ENCODE measurements at regions not wholly inside any gene's neighbourhood (a gene's known extent, or its start where the extent isn't known, plus 50 kb on each side); places are given as distances from the start of the nearest gene placed in this dataset.

DNA sequence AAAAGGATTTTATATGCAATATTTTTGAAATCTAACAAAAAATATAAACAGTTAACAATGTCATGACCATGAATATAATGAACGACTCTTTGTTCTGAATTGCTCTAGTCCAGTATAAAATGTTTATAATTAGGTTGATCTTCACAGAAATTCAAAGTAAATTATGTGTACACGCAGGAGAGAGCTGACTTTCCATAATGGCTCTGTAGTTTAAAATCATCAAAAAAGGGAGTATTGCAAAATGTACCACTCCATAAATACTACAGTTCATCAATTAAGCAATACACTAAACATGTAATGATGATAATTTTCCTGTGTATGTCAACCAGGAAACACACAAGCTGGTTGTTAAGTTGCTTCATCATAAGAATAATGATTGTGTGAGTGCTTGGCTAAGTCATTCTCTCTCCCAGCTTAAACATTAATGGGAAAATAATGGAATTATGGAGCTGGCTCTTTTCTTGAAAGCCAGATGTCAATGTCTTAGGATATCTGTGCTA lies 189.5 kb upstream of the PLEKHG7 start:
- ChIA-PET POLR2A (no interaction called here), CTCF (no interaction called here)
- no peaks in the 10 kb centered on the region for H3K4me1 ChIP-seq (ENCODE audit: control insufficient read depth, insufficient read depth, low read length)
- in situ Hi-C loops (cut with HindIII; ENCODE audit: low pct_unique_long_range_greater_than_20kb, low sequenced_read_pairs), result no loop called here
- no peaks in the 10 kb centered on the region for H3K27me3 ChIP-seq (ENCODE audit: control insufficient read depth, insufficient read depth, low read length)
- H3K27ac ChIP-seq (ENCODE audit: low read length), result no peak overlapping the region
- DNase-seq (ENCODE audit: low read depth, low spot score) (no peak), ATAC-seq (no peak)
- TF ChIP-seq, protein P1, sequence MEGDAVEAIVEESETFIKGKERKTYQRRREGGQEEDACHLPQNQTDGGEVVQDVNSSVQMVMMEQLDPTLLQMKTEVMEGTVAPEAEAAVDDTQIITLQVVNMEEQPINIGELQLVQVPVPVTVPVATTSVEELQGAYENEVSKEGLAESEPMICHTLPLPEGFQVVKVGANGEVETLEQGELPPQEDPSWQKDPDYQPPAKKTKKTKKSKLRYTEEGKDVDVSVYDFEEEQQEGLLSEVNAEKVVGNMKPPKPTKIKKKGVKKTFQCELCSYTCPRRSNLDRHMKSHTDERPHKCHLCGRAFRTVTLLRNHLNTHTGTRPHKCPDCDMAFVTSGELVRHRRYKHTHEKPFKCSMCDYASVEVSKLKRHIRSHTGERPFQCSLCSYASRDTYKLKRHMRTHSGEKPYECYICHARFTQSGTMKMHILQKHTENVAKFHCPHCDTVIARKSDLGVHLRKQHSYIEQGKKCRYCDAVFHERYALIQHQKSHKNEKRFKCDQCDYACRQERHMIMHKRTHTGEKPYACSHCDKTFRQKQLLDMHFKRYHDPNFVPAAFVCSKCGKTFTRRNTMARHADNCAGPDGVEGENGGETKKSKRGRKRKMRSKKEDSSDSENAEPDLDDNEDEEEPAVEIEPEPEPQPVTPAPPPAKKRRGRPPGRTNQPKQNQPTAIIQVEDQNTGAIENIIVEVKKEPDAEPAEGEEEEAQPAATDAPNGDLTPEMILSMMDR (IDR thresholded peaks at IDR 0.05), result no peak
- TF ChIP-seq TCF7L2 (IDR thresholded peaks at IDR 0.05; ENCODE audit: low read depth, low read length) (no peak), POLR2AphosphoS5 (IDR thresholded peaks at IDR 0.05; ENCODE audit: low read depth, low read length) (no peak), SIN3A (IDR thresholded peaks at IDR 0.05; ENCODE audit: borderline replicate concordance, insufficient read depth, low read depth, low read length) (no peak)
- TF ChIP-seq, protein P2, sequence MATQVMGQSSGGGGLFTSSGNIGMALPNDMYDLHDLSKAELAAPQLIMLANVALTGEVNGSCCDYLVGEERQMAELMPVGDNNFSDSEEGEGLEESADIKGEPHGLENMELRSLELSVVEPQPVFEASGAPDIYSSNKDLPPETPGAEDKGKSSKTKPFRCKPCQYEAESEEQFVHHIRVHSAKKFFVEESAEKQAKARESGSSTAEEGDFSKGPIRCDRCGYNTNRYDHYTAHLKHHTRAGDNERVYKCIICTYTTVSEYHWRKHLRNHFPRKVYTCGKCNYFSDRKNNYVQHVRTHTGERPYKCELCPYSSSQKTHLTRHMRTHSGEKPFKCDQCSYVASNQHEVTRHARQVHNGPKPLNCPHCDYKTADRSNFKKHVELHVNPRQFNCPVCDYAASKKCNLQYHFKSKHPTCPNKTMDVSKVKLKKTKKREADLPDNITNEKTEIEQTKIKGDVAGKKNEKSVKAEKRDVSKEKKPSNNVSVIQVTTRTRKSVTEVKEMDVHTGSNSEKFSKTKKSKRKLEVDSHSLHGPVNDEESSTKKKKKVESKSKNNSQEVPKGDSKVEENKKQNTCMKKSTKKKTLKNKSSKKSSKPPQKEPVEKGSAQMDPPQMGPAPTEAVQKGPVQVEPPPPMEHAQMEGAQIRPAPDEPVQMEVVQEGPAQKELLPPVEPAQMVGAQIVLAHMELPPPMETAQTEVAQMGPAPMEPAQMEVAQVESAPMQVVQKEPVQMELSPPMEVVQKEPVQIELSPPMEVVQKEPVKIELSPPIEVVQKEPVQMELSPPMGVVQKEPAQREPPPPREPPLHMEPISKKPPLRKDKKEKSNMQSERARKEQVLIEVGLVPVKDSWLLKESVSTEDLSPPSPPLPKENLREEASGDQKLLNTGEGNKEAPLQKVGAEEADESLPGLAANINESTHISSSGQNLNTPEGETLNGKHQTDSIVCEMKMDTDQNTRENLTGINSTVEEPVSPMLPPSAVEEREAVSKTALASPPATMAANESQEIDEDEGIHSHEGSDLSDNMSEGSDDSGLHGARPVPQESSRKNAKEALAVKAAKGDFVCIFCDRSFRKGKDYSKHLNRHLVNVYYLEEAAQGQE (IDR thresholded peaks at IDR 0.05; ENCODE audit: insufficient read depth in 1 of 2, low read depth in 2 of 2, low read length in 1 of 2), result no peak
- no peaks in the 10 kb centered on the region for H3K36me3 ChIP-seq (ENCODE audit: control insufficient read depth, insufficient read depth, low read length)
- BruUV-seq (replicated peaks), result no TSS peak
- H3K4me3 ChIP-seq (ENCODE audit: low read depth in 2 of 2, low read length in 2 of 2), result no peak overlapping the region
- no peaks in the 10 kb centered on the region for H3K9me3 ChIP-seq (ENCODE audit: control insufficient read depth, insufficient read depth, low read depth, low read length)
- intact Hi-C loops (cut with micrococcal nuclease; ENCODE audit: unreplicated experiment), result no loop called here

DNA sequence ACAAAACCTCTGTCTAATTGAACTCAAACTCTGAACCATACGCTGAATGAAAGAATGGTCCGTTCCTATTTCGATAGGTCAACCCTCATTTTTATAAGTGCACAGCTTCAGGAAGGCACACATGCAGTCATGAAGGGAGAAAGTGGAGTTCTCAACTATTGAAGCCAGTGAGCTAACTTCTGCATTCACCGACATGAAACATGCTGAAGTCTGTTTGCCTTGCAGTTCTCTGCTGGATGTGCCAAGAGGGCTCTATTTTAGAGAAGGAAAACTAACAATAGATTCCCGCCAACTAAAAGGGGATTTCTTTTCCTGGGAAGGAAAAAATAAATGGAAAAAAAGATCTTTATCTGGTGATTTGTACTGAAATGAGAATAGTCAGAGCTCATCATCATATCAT lies 191.0 kb upstream of the PLEKHG7 start:
- in situ Hi-C loops (cut with HindIII; ENCODE audit: low pct_unique_long_range_greater_than_20kb, low sequenced_read_pairs), result no loop called here
- Histone ChIP-seq H3K27ac (ENCODE audit: low read length) (no peak overlapping the region), H3K9me3 (ENCODE audit: control insufficient read depth, insufficient read depth, low read depth, low read length) (no peaks in the 10 kb centered on the region), H3K27me3 (ENCODE audit: control insufficient read depth, insufficient read depth, low read length) (no peaks in the 10 kb centered on the region), H3K36me3 (ENCODE audit: control insufficient read depth, insufficient read depth, low read length) (no peaks in the 10 kb centered on the region), H3K4me3 (ENCODE audit: low read depth in 2 of 2, low read length in 2 of 2) (no peak overlapping the region), H3K4me1 (ENCODE audit: control insufficient read depth, insufficient read depth, low read length) (no peaks in the 10 kb centered on the region)
- ChIA-PET CTCF (no interaction called here), POLR2A (interaction anchor here (0.6 kb wide), 1 partner anchor 192 kb away, joined by 3 read pairs; no protein-coding TSS in a partner anchor)
- intact Hi-C loops (cut with micrococcal nuclease; ENCODE audit: unreplicated experiment), result no loop called here
- DNase-seq (ENCODE audit: low read depth, low spot score) (no peak), ATAC-seq (no peak)
- TF ChIP-seq, protein P2 (IDR thresholded peaks at IDR 0.05; ENCODE audit: insufficient read depth in 1 of 2, low read depth in 2 of 2, low read length in 1 of 2), result no peak
- TF ChIP-seq TCF7L2 (IDR thresholded peaks at IDR 0.05; ENCODE audit: low read depth, low read length), result no peak
- TF ChIP-seq SIN3A (IDR thresholded peaks at IDR 0.05; ENCODE audit: borderline replicate concordance, insufficient read depth, low read depth, low read length), result no peak
- TF ChIP-seq, protein P1 (IDR thresholded peaks at IDR 0.05), result no peak
- no peak for TF ChIP-seq POLR2AphosphoS5 (IDR thresholded peaks at IDR 0.05; ENCODE audit: low read depth, low read length)
- no TSS peak for BruUV-seq (replicated peaks)
